Right lobe of liver (tissue), 6 donors: ENCODE measurements at regions not wholly inside any gene's neighbourhood (a gene's known extent, or its start where the extent isn't known, plus 50 kb on each side); places are given as distances from the start of the nearest gene placed in this dataset.

Source experiments
- ATAC-seq, 4 donors: fragments of 200-7000 bp; cut with Tn5 transposase; one replicate each; pipeline ENCODE4 v1.9.1; 2020; ENCODE audit warnings: mild to moderate bottlenecking in 4 of 4, moderate library complexity in 4 of 4
- DNase-seq, 3 donors: peaks; one replicate each; pipeline ENCODE4 v3.0.0-alpha.2; 2020
- H3K27ac ChIP-seq, 3 donors: fragments of 200-600 bp; one replicate each; pipeline ENCODE4 v1.8.0; 2022
- H3K27me3 ChIP-seq, 2 donors: fragments of 200-600 bp; one replicate each; pipeline ENCODE4 v1.8.0; 2022
- H3K36me3 ChIP-seq, 4 donors: fragments of 200-600 bp; sonication (generic) in 1 of 4; one replicate each; pipeline versions ENCODE4 v1.5.1 to v1.8.0; 2017 to 2022; ENCODE audit warnings: control low read depth in 1 of 4
- H3K4me1 ChIP-seq, 4 donors: fragments of 200-600 bp; sonication (generic) in 1 of 4; one replicate each; pipeline versions ENCODE4 v1.5.1 to v1.8.0; 2017 to 2022; ENCODE audit warnings: control low read depth in 1 of 4
- H3K4me3 ChIP-seq, 3 donors: fragments of 200-600 bp; one replicate each; pipeline ENCODE4 v1.8.0; 2022
- H3K9me3 ChIP-seq, 4 donors: fragments of 200-600 bp; sonication (generic) in 1 of 4; one replicate each; pipeline versions ENCODE4 v1.5.1 to v1.8.0; 2017 to 2022; ENCODE audit warnings: control low read depth in 1 of 4
- POLR2A ChIP-seq: fragments of 450-650 bp; IDR thresholded peaks from one replicate; pipeline ENCODE4 v1.6.1; 2017; ENCODE audit warnings: antibody characterized with exemption, mild to moderate bottlenecking
- WGBS: methylation state at CpG from one replicate; pipeline ENCODE4 v1.1.6; 2018; ENCODE audit warnings: low coverage, low lambda C conversion rate; ENCODE audit not compliant: insufficient coverage; ENCODE audit errors: missing lambda C conversion rate; 5-methylcytosine and 5-hydroxymethylcytosine counted together
- intact Hi-C, 2 donors: fragments of 100-400 bp; cut with DNase I; formaldehyde crosslinking; loops; one replicate each; pipeline versions ENCODE4 v1.11.2 to v1.14.1; 2022
- TF ChIP-seq, protein P1 (sequence below), 4 donors: fragments of 200-600 bp in 3 of 4; fragments of 450-650 bp in 1 of 4; IDR thresholded peaks; one replicate each; pipeline versions ENCODE4 v1.5.1 to v1.8.0; 2016 to 2022; ENCODE audit warnings: antibody characterized with exemption in 4 of 4, mild to moderate bottlenecking in 2 of 4
- donor health status: DM: no; HTN: yes; CAD: no.
- donor health status: DM: no; HTN: no; CAD: no.
- donor health status: DM: no; HTN: no; CAD: no.
- donor health status: DM: no; HTN: yes; CAD: no.
- donor health status: DM: no; HTN: yes; CAD: no.

DNA sequence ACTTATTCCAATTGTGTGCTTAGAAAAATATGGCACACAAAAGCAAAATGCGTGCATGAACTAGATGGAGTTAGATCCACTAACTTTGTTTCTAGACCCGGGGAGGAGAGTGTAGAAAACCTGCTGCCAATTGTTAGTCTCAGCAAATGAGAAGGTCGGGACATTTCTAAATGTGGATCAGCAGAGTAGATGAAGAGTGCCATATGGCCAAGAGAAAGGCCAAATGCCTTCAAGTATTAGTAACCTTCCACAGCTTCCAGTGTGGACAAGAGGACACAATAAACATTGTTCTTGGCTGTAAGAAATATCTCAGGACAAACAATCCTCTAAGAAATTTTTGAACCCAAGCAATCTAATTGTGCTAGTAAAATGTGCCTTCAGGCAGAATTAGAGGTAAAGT, 690.3 kb downstream of the REEP3 start:
- TF ChIP-seq POLR2A, result no peak
- TF ChIP-seq, protein P1, sequence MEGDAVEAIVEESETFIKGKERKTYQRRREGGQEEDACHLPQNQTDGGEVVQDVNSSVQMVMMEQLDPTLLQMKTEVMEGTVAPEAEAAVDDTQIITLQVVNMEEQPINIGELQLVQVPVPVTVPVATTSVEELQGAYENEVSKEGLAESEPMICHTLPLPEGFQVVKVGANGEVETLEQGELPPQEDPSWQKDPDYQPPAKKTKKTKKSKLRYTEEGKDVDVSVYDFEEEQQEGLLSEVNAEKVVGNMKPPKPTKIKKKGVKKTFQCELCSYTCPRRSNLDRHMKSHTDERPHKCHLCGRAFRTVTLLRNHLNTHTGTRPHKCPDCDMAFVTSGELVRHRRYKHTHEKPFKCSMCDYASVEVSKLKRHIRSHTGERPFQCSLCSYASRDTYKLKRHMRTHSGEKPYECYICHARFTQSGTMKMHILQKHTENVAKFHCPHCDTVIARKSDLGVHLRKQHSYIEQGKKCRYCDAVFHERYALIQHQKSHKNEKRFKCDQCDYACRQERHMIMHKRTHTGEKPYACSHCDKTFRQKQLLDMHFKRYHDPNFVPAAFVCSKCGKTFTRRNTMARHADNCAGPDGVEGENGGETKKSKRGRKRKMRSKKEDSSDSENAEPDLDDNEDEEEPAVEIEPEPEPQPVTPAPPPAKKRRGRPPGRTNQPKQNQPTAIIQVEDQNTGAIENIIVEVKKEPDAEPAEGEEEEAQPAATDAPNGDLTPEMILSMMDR (IDR thresholded peaks at IDR 0.05), result no peak
- H3K36me3 ChIP-seq, result no peaks in the 10 kb centered on the region
- no peaks in the 10 kb centered on the region for H3K4me1 ChIP-seq
- H3K27ac ChIP-seq, result no peak overlapping the region
- H3K9me3 ChIP-seq, result no peaks in the 10 kb centered on the region
- intact Hi-C loops, result no loop called here
- no peaks in the 10 kb centered on the region for H3K27me3 ChIP-seq
- DNase-seq, result no peak
- WGBS, result 62% methylated on average over 3 of the region's 3 CpGs
- no peak overlapping the region for H3K4me3 ChIP-seq
- no peak for ATAC-seq

DNA sequence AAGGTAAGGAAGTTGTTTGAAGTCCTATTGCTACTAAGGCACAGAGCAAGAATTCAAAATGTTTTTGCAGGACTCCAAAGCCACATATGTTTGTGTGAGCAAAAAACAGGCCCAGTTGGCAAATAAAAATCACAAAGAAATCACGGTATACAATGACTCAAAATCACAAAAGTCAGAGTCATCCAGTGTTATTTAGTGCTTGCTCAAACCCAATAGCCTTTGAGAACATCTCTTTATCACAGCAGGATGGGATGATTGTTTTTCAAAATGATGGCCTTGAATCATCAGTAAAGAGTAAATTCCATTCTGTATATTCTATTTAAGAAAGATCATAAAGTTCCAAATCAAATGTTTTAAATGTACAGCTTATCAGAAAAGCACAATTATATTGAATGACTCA, 693.9 kb downstream of the REEP3 start:
- no peaks in the 10 kb centered on the region for H3K36me3 ChIP-seq
- H3K4me1 ChIP-seq, result no peaks in the 10 kb centered on the region
- no peaks in the 10 kb centered on the region for H3K9me3 ChIP-seq
- H3K27ac ChIP-seq, result no peak overlapping the region
- H3K4me3 ChIP-seq, result no peak overlapping the region
- ATAC-seq (no peak), DNase-seq (no peak)
- no peaks in the 10 kb centered on the region for H3K27me3 ChIP-seq
- TF ChIP-seq, protein P1 (IDR thresholded peaks at IDR 0.05), result no peak
- TF ChIP-seq POLR2A, result no peak
- intact Hi-C loops, result no loop called here
- WGBS, result 50% methylated on average over 1 of the region's 1 CpG

DNA sequence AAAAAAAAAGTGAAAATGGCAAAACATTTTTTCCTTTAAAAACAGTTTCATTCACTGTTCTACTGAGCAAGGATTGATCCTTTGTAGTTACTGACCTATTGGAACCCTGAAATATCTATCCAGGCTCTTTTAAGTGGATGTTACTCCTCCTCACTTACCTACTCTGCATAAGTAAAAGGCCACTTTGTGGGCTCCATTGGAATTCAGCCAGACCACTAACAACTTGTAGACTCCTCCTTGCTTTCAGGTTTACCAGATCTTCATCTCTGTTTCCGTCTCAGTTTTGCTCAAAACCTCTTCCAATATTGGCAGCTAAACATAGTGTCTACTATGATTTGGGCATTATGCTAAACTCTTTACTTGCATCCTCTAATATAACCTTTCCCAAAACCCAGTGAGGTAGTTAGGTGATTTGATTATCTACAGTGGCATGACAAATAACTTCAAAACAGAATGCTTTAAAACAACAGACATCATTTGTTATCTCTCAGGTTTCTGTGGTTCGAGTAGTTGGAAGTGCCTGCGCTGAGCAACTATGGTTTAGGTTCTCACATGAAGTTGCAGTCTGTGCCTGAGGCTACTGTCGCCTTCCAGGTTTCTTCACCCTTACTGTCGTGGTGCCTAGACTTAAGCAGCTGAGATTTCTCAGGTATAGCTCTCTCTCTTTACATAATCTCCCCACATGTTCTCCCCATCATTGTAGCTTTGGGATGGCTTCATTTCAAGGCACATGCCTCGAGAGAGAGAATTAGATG, 698.2 kb downstream of the REEP3 start:
- 61% methylated on average over 6 of the region's 6 CpGs for WGBS
- H3K27ac ChIP-seq, result no peak overlapping the region
- no peaks in the 10 kb centered on the region for H3K27me3 ChIP-seq
- no peak for ATAC-seq
- H3K36me3 ChIP-seq, result no peaks in the 10 kb centered on the region
- DNase-seq, result no peak
- no peaks in the 10 kb centered on the region for H3K4me1 ChIP-seq
- H3K4me3 ChIP-seq, result no peak overlapping the region
- no peaks in the 10 kb centered on the region for H3K9me3 ChIP-seq
- intact Hi-C loops, result no loop called here
- TF ChIP-seq POLR2A, result no peak
- TF ChIP-seq, protein P1 (IDR thresholded peaks at IDR 0.05), result no peak

DNA sequence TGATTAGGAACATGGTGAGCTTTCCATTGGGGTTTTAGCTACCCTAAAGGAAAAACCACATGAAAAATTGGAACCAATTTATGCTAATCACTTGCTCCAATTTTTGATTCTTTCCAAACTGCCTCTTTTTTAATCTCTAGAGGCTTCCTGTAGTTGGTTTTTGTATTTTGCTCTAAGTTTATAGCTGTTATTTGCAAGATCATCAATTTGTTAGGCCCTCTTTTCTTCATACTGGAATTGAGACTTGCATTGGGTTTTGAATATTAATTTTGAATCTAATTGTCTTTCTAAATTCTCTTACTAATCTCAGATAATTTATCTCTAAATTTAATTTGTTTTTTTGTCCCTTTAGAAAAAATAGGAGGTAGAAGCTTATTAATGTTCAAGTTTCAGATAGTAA, 713.3 kb downstream of the REEP3 start:
- Histone ChIP-seq H3K4me3 (no peak overlapping the region), H3K9me3 (no peaks in the 10 kb centered on the region)

More for the DNA sequence above, 713.3 kb downstream of the REEP3 start:
- H3K36me3 ChIP-seq, result no peaks in the 10 kb centered on the region
- H3K27ac ChIP-seq, result no peak overlapping the region
- no peaks in the 10 kb centered on the region for H3K27me3 ChIP-seq
- no peak for TF ChIP-seq POLR2A
- TF ChIP-seq, protein P1 (IDR thresholded peaks at IDR 0.05), result no peak
- no peak for DNase-seq
- no peak for ATAC-seq
- intact Hi-C loops, result no loop called here
- no peaks in the 10 kb centered on the region for H3K4me1 ChIP-seq
